Natural killer cell treated with Interleukin-12 subunit alpha and Interleukin-12 subunit beta and Interleukin-15 and Interleukin-18, amount 100 ng/mL, for 72 hours (primary cell): ENCODE measurements at regions not wholly inside any gene's neighbourhood (a gene's known extent, or its start where the extent isn't known, plus 50 kb on each side); places are given as distances from the start of the nearest gene placed in this dataset.
"Not testable (repeated sequence)": the region's sequence is repeated elsewhere in the genome, so short reads cannot be mapped to it uniquely, and the experiment has no call there.

Experiments used
- ATAC-seq, 2 donors: fragments of 150-1000 bp; cut with Tn5 transposase in 1 of 2; sonication (Bioruptor Pico), chemical (Tn5 transposase) in 1 of 2; 2 replicates each; pipeline ENCODE4 v1.10.0; 2021
- DNase-seq: peaks from one replicate; pipeline ENCODE4 v3.0.0; 2022; ENCODE audit warnings: low spot score
- H3K27ac Mint-ChIP-seq, 2 donors: 1 replicate in 1 of 2; 2 replicates in 1 of 2; pipeline ENCODE4 v1.8.0; 2022; ENCODE audit warnings: mixed read lengths in 2 of 2, mild to moderate bottlenecking in 1 of 2, moderate library complexity in 1 of 2
- H3K27me3 Mint-ChIP-seq, 2 donors: 1 replicate in 1 of 2; 2 replicates in 1 of 2; pipeline ENCODE4 v1.8.0; 2022; ENCODE audit warnings: mixed read lengths in 2 of 2
- H3K36me3 Mint-ChIP-seq: one replicate; pipeline ENCODE4 v1.8.0; 2022; ENCODE audit warnings: mixed read lengths
- H3K4me1 Mint-ChIP-seq, 2 donors: 1 replicate in 1 of 2; 2 replicates in 1 of 2; pipeline ENCODE4 v1.8.0; 2022; ENCODE audit warnings: low read depth in 2 of 2, mixed read lengths in 2 of 2, mild to moderate bottlenecking in 1 of 2
- H3K4me3 Mint-ChIP-seq: one replicate; pipeline ENCODE4 v1.8.0; 2022; ENCODE audit warnings: mixed read lengths
- H3K9me3 Mint-ChIP-seq: 2 replicates; pipeline ENCODE4 v1.8.0; 2022; ENCODE audit warnings: mixed read lengths

DNA sequence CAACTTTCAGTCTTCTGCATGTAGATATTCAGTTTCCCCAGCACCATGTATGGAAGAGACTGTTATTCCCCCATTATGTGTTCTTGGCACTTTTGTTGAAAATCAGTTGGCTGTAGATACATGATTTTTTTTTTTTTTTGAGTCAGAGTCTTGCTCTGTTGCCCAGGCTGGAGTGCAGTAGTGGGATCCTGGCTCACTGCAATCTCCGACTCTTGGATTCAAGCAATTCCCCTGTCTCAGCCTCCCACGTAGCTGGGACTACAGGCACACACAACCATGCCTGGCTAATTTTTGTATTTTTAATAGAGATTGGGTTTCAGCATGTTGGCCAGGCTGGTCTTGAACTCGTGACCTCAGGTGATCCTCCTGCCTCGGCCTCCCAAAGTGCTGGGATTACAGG lies 201.0 kb upstream of the NMUR2 start:
- H3K36me3 Mint-ChIP-seq, H3K4me3 Mint-ChIP-seq, H3K27me3 Mint-ChIP-seq, DNase-seq, H3K4me1 Mint-ChIP-seq, H3K27ac Mint-ChIP-seq, H3K9me3 Mint-ChIP-seq, ATAC-seq: not testable (repeated sequence)

DNA sequence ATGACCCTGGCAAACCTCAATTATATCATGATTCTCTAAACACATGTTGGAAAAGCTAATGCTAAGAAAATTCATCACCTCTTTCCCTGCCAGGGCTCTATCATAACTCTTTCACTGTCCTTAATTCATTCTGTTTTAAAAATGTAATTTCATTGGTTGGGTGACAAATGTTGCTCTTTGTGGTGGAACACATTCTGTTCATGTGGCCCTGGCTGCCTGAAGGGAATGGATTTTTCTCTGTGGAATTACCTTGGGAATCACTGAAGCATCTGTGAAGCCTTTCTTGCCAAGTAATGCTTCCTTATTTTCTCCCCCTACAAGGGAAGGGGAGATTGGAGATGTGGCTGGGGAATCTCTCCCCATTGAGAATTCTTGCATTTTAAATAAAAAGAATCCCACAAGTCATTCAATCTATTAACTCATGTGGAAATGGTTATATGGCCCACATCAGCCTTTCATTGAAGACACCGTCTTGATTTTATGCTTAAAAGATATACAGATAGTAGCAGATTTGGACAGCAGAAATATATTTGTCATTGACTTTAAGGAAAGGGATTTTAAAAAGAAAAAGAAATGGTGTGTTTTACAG lies 201.8 kb upstream of the NMUR2 start:
- Mint-ChIP-seq H3K27ac (no peak overlapping the region), H3K9me3 (peaks cover 8% of the 10 kb centered on the region), H3K4me3 (no peak overlapping the region), H3K36me3 (no peaks in the 10 kb centered on the region), H3K27me3 (no peaks in the 10 kb centered on the region), H3K4me1 (no peaks in the 10 kb centered on the region)
- no peak for ATAC-seq
- no peak for DNase-seq

DNA sequence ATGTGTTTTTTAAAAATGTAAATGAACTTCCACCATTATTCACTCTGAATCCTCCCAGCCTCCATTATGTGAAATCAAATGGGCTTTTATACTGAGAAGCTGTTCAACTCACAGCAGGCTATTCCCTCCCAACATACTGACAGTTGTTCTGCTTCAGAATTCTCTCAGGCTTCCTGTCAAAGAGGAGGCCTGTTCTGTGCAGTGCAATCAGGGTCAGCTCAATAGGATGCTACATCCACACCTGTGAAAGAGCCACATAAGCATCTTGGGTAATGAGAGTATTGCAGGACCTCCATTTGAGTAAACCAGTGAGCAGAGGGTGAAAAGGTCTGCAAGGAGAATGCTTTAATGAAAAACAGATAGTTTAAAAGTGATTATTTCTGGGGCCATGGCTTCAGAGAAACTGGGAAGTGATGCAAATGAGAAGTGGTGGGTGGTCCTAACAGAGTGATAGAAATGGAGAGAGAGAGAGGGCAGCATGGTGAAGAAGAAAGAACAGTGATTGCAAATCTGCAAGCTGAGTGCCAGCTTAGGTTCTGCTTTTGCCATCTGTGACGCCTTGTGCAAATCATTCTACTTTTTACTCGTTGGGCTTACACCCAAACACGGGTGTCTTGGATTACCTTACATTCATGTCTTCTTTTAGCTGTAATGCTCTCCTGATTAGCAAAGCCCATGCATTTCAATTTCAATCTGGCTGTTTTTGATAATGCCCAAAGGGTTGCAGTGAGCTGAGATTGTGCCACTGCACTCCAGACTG lies 202.5 kb upstream of the NMUR2 start:
- DNase-seq: no peak
- H3K27me3 Mint-ChIP-seq: no peaks in the 10 kb centered on the region
- no peak overlapping the region for H3K27ac Mint-ChIP-seq
- no peaks in the 10 kb centered on the region for H3K36me3 Mint-ChIP-seq
- H3K9me3 Mint-ChIP-seq: peaks cover 5% of the 10 kb centered on the region
- no peak for ATAC-seq
- no peak overlapping the region for H3K4me3 Mint-ChIP-seq
- no peaks in the 10 kb centered on the region for H3K4me1 Mint-ChIP-seq

GRCh38 chr5:152608458-152608857 lies 203.4 kb upstream of the NMUR2 start:
- H3K4me3 Mint-ChIP-seq: no peak overlapping the region
- DNase-seq: no peak
- H3K27ac Mint-ChIP-seq: no peak overlapping the region
- H3K27me3 Mint-ChIP-seq: no peaks in the 10 kb centered on the region
- no peaks in the 10 kb centered on the region for H3K4me1 Mint-ChIP-seq
- peaks cover 5% of the 10 kb centered on the region for H3K9me3 Mint-ChIP-seq
- no peak for ATAC-seq
- H3K36me3 Mint-ChIP-seq: no peaks in the 10 kb centered on the region

GRCh38 chr5:152619756-152620155 lies 214.7 kb upstream of the NMUR2 start:
- no peaks in the 10 kb centered on the region for H3K36me3 Mint-ChIP-seq
- ATAC-seq (no peak), DNase-seq (no peak)
- no peaks in the 10 kb centered on the region for H3K4me1 Mint-ChIP-seq
- no peaks in the 10 kb centered on the region for H3K9me3 Mint-ChIP-seq
- no peak overlapping the region for H3K4me3 Mint-ChIP-seq
- H3K27ac Mint-ChIP-seq: no peak overlapping the region
- no peaks in the 10 kb centered on the region for H3K27me3 Mint-ChIP-seq

GRCh38 chr5:152622628-152623027 lies 217.5 kb upstream of the NMUR2 start:
- Mint-ChIP-seq H3K9me3 (no peaks in the 10 kb centered on the region), H3K36me3 (no peaks in the 10 kb centered on the region), H3K27me3 (no peaks in the 10 kb centered on the region), H3K4me3 (no peak overlapping the region), H3K27ac (no peak overlapping the region), H3K4me1 (no peaks in the 10 kb centered on the region)
- ATAC-seq (no peak), DNase-seq (no peak)

- Mint-ChIP-seq H3K27me3 (no peaks in the 10 kb centered on the region), H3K36me3 (no peaks in the 10 kb centered on the region), H3K4me1 (no peaks in the 10 kb centered on the region), H3K27ac (no peak overlapping the region), H3K4me3 (no peak overlapping the region), H3K9me3 (no peaks in the 10 kb centered on the region)
- ATAC-seq (no peak), DNase-seq (no peak)
These were observed 218.9 kb upstream of the NMUR2 start for GRCh38 chr5:152623951-152624350.

DNA sequence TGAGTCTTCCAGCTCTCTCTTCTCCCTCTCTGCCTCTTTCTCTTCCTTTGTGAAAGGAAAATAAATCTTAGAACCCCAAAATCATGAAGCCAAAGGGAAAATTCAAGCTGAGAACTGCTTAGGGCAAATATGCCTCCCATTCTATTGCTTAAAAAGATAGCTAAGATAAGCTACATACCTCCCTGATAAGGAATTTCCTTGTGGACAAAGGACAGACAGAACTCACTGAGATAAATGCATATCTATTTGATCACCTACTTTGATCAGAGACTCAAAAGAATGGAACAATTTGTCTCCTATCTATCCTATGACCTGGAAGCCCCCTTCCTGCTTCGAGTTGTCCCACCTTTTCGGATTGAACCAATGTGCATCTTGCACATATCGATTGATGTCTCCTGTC lies 220.6 kb upstream of the NMUR2 start:
- no peaks in the 10 kb centered on the region for H3K27me3 Mint-ChIP-seq
- DNase-seq: no peak
- no peaks in the 10 kb centered on the region for H3K36me3 Mint-ChIP-seq
- no peak for ATAC-seq
- H3K4me1 Mint-ChIP-seq: no peaks in the 10 kb centered on the region
- no peak overlapping the region for H3K4me3 Mint-ChIP-seq
- no peak overlapping the region for H3K27ac Mint-ChIP-seq
- H3K9me3 Mint-ChIP-seq: no peaks in the 10 kb centered on the region

DNA sequence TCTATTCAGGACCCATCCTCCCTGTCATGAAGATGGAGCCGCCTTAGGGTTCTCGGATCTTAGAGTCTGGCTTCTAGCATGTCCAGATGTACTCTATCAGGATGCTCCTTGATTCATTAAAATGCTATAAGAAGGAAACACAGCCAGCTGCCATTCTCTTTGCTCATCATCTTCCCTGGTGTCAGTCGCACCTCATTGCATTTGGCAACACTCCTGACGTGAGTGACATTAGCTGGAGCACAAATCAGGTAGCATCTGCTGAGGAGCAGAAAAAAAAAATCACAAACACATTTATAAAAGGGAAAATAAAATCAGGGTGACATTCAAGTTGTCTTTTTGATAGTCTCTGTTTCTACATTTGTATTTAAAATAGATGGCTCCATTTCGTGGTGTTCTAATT lies 226.1 kb upstream of the NMUR2 start:
- no peaks in the 10 kb centered on the region for H3K36me3 Mint-ChIP-seq
- H3K4me1 Mint-ChIP-seq: no peaks in the 10 kb centered on the region
- DNase-seq (no peak), ATAC-seq (no peak)
- no peaks in the 10 kb centered on the region for H3K9me3 Mint-ChIP-seq
- no peak overlapping the region for H3K4me3 Mint-ChIP-seq
- H3K27me3 Mint-ChIP-seq: no peaks in the 10 kb centered on the region
- no peak overlapping the region for H3K27ac Mint-ChIP-seq

GRCh38 chr5:152632360-152632759 lies 227.3 kb upstream of the NMUR2 start:
- Mint-ChIP-seq H3K36me3 (no peaks in the 10 kb centered on the region), H3K9me3 (no peaks in the 10 kb centered on the region), H3K27me3 (no peaks in the 10 kb centered on the region), H3K4me3 (no peak overlapping the region), H3K27ac (no peak overlapping the region), H3K4me1 (no peaks in the 10 kb centered on the region)
- ATAC-seq: no peak
- DNase-seq: no peak

- Mint-ChIP-seq H3K36me3 (no peaks in the 10 kb centered on the region), H3K4me1 (no peaks in the 10 kb centered on the region), H3K9me3 (no peaks in the 10 kb centered on the region), H3K27ac (no peak overlapping the region), H3K4me3 (no peak overlapping the region), H3K27me3 (no peaks in the 10 kb centered on the region)
- DNase-seq (no peak), ATAC-seq (no peak)
These were observed 229.5 kb upstream of the NMUR2 start for GRCh38 chr5:152634586-152634985.

DNA sequence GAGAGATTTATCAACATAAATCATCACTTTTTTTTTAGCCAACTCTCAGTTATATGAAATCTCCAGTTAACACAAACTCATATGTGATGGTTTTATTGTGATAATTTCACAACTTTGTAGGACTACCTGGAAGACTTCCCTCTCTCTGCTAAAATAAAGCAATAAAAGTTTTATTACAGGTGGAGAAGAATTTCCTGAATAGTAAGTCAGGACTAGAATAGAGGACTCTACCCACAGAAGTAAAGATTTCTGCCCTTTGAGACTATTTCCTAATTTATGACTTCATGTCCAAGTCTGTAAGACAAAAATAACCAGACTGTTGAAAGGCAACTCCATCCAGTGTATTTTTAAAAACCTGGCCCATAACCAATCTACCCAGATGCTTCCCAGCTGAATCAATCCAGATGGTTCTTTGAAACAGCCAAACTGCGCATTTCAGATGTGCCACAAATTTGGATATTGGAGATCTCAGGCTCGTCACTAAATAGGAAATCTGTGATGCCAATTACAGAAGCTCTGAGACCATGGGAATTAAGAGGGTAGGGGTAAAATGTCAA lies 234.0 kb upstream of the NMUR2 start:
- Mint-ChIP-seq H3K4me3 (no peak overlapping the region), H3K4me1 (no peaks in the 10 kb centered on the region), H3K27me3 (no peaks in the 10 kb centered on the region), H3K9me3 (peaks cover 3% of the 10 kb centered on the region), H3K36me3 (no peaks in the 10 kb centered on the region), H3K27ac (no peak overlapping the region)
- no peak for ATAC-seq
- DNase-seq: no peak

- DNase-seq: no peak
- no peaks in the 10 kb centered on the region for H3K27me3 Mint-ChIP-seq
- no peaks in the 10 kb centered on the region for H3K4me1 Mint-ChIP-seq
- no peak overlapping the region for H3K27ac Mint-ChIP-seq
- peaks cover 3% of the 10 kb centered on the region for H3K9me3 Mint-ChIP-seq
- ATAC-seq: no peak
- H3K36me3 Mint-ChIP-seq: no peaks in the 10 kb centered on the region
- no peak overlapping the region for H3K4me3 Mint-ChIP-seq
These were observed 237.1 kb upstream of the NMUR2 start for GRCh38 chr5:152641970-152642805.

DNA sequence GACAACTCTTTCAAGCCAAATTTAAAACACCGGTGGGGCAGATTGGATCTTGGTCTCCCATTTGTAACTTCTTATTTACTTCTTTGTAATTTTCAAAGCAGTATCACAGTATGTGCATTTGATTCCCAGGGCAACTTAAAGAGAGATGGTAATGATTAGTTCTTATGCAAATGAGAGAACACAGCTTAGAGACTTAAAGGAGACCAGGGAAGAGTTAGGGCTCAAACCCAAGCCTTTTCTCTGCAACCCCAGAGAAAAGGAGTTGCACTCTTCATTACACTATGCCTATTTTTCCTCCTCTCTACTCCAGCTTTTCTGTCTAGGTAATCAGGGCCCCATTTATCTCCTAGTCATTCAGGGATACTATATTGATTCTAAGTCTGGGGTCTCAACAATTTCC lies 237.8 kb upstream of the NMUR2 start:
- Mint-ChIP-seq H3K27me3 (no peaks in the 10 kb centered on the region), H3K9me3 (peaks cover 3% of the 10 kb centered on the region), H3K36me3 (no peaks in the 10 kb centered on the region), H3K4me1 (no peaks in the 10 kb centered on the region), H3K27ac (no peak overlapping the region), H3K4me3 (no peak overlapping the region)
- DNase-seq (no peak), ATAC-seq (no peak)
